AG10803 (cell line): ENCODE measurements at regions not wholly inside any gene's neighbourhood (a gene's known extent, or its start where the extent isn't known, plus 50 kb on each side); places are given as distances from the start of the nearest gene placed in this dataset.

Experiments used
- DNase-seq: peaks from one replicate; pipeline ENCODE4 v3.0.0; 2010; ENCODE audit warnings: low read depth
- H3K4me3 ChIP-seq: 2 replicates; pipeline ENCODE4 v1.5.1; 2011; ENCODE audit warnings: mild to moderate bottlenecking, low read length, control low read depth
- CTCF ChIP-seq: conservative IDR thresholded peaks from 2 replicates; pipeline ENCODE4 v1.5.1; 2011; ENCODE audit warnings: mild to moderate bottlenecking, low read length, control low read depth, inconsistent platforms

GRCh38 chr10:128625926-128626325, 499.7 kb upstream of the MKI67 start:
- H3K4me3 ChIP-seq = no peak overlapping the region
- no peak for DNase-seq
- TF ChIP-seq CTCF = no peak

DNA sequence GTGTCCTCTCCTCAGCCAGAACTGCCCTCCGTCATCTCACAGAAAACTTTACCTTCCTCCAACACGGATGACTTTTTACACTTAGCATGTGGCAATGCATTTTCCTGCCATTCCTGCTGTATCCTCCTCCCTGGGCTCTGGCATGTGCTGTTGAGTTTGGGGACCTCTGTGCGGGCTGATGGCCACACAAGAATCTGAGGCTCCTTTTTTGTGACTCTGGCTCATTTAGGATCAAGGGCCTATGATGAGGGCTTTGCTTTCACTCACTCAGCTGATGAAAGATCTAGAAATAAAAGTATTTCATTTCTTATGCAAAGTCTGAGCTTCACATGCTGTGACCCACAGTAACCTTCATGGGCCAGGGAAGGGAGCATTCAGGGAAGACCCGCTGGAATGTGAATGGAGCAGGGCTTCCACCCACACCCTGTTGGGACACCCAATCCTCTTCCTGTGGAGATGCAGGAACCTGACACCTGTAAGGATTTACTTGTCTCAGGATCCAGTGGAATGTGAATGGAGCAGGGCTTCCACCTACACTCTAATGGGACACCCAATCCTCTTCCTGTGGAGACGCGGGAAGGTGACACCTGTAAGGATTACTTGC, 500.3 kb upstream of the MKI67 start:
- DNase-seq = no peak
- H3K4me3 ChIP-seq = no peak overlapping the region
- TF ChIP-seq CTCF = no peak

GRCh38 chr10:128627811-128628210, 501.6 kb upstream of the MKI67 start:
- no peak for DNase-seq
- no peak overlapping the region for H3K4me3 ChIP-seq
- no peak for TF ChIP-seq CTCF

GRCh38 chr10:128628252-128628651, 502.0 kb upstream of the MKI67 start:
- no peak for DNase-seq
- no peak for TF ChIP-seq CTCF
- no peak overlapping the region for H3K4me3 ChIP-seq

GRCh38 chr10:128629111-128630096, 503.2 kb upstream of the MKI67 start:
- DNase-seq = peak; percentile 12
- no peak for TF ChIP-seq CTCF
- H3K4me3 ChIP-seq = no peak overlapping the region

GRCh38 chr10:128630787-128631252, 504.6 kb upstream of the MKI67 start:
- peak; percentile 33 for DNase-seq
- no peak overlapping the region for H3K4me3 ChIP-seq
- no peak for TF ChIP-seq CTCF
